ENCODE measurements at regions not wholly inside any gene's neighbourhood (a gene's known extent, or its start where the extent isn't known, plus 50 kb on each side); places are given as distances from the start of the nearest gene placed in this dataset.

GRCh38 chr1:208369658-208370057 lies 125.5 kb upstream of the PLXNA2 start:
- TF ChIP-seq CTCF (IDR thresholded peaks at IDR 0.05) (no peak), POLR2AphosphoS5 (IDR thresholded peaks at IDR 0.05) (no peak), POLR2A (IDR thresholded peaks at IDR 0.05) (no peak), EP300 (IDR thresholded peaks at IDR 0.05) (no peak)
